ENCODE measurements at regions not wholly inside any gene's neighbourhood (a gene's known extent, or its start where the extent isn't known, plus 50 kb on each side); places are given as distances from the start of the nearest gene placed in this dataset.
"Not testable (repeated sequence)": the region's sequence is repeated elsewhere in the genome, so short reads cannot be mapped to it uniquely, and the experiment has no call there.

DNA sequence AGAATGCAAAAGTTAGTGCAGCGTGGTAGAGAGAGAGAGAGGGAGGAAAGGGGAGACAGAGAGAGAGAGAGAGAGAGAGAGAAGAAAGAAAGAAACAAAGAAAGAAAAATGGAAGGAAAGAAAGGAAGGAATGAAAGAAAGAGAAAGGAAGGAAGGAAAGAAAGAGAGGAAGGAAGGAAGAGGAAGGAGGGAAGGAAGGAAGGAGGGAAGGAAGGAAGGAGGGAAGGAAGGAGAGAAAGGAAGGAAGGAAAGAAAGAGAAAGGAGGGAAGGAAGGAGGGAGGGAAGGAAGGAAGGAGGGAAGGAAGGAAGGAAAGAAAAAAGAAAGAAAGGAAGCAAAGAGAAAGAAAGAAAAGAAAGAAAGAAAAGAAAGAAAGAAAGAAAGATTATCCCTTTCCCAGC is 209.8 kb upstream of the MYO3A start:
- DNase-seq: no peak

DNA sequence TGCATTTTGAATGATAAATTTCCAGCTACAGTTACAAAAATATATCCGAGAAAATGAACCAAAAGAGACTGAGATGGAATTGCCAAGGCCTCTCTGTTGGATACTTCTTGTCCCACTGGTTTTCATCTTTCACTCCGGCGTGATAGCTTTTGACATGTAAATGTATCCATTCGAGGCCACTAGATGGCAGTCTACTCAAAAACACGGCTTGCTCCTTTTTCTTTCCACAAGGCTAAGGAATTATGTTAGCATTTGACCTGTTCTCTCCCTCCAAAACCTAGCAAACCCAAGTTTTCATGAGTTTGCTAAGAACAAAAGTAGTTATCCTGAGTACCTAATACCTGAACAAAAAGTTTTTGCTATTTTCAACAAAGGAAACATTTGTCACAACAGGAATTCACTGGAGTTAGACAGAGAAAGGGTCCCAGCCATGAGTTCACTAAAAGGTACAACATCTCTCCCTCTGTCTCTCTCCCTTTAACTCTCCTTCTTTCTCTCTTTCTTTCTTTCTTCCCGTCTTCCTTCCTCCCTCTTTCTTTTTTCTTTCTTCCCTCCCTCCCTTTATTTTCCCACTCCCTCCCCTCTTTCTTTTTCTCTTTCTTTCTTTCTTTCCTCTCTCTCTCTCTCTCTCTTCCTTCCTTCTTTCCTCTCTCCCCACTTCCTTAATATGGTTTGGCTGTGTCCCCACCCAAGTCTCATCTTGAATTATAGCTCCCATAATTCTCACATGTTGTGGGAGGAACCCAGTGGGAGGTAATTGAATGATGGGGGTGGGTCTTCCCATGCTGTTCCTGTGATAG is 207.9 kb upstream of the MYO3A start:
- DNase-seq: peak; percentile 57

DNA sequence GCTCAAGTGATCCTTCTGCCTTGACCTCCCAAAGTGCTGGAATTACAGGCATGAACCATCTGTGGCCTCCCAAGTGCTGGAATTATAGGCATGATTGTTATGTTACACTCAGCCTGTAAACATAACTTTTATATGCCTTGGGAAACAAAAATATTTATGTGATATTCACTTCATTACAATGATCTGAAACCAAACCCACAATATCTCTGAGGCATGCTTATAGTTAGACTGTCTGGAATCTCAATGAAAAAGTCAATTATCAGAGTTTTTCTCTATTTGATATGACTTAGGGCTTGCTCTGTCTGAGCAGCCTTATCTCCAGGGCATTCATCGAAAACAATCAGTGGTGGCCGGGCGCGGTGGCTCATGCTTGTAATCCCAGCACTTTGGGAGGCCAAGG is 195.3 kb upstream of the MYO3A start:
- DNase-seq: no peak

DNA sequence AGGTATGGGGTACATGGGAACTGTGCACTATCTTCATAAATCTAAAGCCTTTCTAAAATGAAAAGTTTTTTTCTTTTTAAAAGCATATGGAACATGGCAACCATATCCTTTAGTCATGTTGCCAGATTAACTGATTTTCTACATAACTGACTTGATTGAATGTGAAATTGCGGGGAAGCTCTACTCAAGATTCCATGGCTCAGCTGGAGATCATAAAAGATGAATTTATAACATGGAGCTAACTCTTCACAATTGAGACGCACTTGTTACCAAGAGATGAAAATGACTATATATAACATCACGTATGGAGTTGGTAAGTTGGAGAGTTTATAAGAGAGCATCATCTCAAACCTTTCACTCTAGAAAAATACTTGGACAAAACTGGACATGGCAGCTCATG is 190.2 kb upstream of the MYO3A start:
- no peak for DNase-seq

DNA sequence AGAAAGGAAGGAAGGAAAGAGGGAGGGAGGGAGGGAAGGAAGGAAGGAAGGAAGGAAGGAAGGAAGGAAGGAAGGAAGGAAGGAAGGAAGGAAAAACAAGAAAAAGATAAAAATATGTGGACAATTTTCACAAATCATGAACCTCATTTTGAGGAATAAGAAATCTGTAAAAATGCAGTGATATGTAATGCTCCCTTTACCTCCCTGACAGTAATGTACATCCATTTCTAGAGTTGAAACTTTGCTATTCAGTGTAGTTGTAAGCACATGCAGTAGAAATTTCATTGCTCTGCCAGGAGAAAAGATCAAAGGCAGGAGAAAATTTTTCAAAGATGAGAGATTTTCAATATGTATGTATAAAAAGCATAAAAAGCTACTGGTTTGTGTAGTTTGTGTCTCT is 189.5 kb upstream of the MYO3A start:
- no peak for DNase-seq

DNA sequence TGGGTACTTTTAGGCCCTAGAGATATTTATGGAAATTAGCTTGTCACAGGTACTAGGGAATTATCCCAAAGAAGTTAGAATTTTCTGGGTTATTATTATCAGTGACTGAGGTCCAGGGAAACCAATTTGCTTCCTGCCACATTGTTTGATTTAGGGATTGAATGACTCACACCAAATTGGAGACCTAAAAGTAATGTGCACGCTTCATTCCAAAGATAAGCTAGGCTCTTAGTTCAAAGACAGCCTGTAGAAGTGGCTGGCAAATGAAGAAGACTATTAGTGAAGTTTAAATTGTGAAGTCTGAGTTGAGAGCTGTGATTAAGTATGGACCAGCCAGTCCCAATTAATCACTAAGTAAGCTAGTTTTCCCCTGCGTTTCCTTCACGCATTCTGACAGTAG is 188.1 kb upstream of the MYO3A start:
- DNase-seq: no peak

DNA sequence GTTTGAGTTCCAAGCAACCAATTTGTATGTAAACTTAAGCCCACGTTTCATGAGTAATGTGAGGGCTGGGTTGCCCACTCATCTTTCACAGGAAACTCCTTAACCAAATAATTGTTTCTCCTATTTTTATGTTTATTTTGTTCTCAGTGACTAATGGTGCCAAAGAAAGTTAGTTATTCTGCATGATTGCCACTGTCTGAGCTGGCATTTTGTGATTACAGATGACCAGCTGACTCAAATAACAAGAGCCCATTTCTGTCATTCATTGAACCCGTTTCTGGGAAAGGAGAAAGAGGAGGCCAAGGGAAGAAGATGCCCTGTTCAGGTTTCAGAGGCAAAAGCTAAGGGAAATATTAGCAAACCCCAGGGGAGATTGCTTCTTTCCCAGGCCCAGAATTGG is 186.9 kb upstream of the MYO3A start:
- no peak for DNase-seq

DNA sequence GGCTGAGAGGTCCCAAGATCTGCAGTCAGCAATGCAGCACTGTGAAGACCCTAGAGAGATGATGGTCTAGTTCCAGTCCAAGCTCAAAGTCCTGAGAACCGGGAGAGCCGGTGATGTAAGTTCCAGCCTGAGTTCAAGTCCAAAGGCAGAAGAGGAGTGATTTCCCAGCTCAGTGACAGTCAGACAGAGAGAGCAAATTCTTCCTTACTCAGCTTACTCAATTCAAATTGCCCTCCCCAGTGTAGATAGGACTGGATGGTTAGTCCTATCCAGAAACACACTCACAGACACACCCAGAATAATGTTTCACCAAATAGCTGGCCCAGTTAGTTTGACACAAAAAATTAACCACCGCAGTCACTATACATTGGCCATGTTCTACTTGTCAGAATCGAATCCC is 185.5 kb upstream of the MYO3A start:
- no peak for DNase-seq

DNA sequence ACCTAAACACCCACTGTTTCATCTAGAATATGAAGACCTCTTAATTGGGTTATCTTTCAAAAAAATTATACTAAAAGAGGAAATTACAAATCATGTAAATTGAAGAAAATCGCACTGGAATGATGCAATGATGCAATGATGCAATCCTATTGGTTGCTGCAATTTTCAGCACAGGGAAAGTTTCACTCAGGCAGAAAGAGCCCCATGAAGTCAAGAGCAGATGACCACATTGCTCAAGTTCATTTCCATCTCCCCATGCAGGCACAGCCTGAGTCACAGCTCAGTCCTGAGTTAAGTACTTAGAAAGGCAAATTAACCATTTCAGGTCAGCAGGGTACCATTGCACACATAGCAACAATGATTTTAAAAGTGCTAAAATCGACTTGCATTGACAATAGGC is 180.3 kb upstream of the MYO3A start:
- DNase-seq: no peak

DNA sequence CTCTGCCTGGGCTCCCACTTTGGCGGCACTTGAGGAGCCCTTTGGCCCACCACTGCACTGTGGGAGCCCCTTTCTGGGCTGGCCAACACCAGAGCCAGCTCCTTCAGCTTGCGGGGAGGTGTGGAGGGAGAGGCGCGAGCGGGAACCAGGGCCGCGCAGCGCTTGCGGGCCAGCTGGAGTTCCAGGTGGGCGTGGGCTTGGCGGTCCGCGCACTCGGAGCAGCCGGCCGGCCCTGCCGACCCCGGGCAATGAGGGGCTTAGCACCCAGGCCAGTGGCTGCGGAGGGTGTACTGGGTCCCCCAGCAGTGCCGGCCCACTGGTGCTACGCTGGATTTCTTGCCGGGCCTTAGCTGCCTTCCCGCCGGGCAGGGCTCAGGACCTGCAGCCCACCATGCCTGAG is 178.2 kb upstream of the MYO3A start:
- DNase-seq: not testable (repeated sequence)

DNA sequence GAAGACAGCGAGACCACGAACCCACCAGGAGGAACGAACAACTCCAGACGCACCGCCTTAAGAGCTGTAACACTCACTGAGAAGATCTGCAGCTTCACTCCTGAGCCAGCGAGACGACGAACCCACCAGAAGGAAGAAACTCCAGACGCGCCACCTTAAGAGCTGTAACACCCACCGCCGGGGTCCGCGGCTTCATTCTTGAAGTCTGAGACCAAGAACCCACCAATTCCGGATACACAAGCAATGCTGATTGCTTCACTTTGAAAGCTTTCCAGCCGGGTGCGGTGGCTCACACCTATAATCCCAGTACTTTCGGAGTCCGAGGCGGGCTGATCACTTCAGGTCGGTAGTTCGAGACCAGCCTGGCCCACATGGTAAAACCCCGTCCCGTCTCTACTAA is 177.2 kb upstream of the MYO3A start:
- no peak for DNase-seq

DNA sequence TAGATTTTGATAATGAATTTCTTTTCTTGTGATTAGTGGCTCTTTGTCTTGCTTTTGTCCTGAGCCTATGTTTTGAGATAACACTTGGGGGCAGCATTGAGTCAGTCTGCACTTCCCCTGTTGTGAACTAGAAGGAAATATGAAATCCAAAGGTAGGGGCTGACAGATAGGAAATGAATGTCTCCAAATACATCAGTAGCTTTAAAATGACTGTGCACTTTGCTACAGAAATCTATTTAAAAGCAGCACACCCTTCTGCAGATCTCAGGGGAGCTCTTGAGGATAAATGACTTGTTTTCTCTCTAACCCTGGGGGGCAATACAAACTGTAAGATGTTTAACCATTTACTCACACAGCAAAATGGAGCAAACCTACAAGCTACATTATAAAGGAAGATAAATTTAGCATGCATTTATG is 176.0 kb upstream of the MYO3A start:
- DNase-seq: peak; percentile 98

DNA sequence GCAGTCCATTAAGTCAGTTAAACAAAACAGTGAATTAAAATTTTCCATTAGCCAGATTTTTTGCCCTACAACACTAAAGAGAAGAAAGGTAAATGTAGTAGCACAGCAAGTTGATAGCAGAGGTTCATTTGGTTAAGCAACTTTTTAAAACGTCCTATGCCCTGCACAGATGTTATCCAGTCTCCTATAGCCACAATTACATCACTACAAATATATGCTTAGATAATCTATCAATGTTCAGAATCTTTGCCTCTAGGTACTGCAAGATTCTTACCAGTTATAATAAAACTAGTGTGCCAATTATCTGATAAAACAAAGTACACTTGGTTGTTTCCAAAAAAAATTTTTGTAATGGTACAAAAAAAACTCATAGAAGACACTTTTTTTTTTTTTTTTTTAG is 175.5 kb upstream of the MYO3A start:
- DNase-seq: no peak

DNA sequence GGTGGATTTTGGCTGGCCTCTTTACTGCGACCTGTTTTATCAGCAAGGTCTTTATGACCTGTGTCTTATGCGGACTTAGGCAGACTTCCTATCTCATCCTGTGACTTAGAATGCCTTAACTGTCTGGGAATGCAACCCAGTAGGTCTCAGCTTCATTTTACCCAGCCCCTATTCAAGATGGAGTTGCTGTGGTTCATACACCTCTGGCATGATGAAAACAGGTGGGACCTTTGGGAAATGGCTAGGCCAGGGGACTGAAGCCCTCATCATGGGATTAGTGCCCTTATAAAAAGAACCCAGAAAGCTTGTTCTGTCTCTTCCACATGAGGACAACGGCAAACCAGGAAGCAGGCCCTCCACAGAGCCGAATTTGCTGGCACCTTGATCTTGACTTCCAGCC is 172.1 kb upstream of the MYO3A start:
- DNase-seq: no peak

DNA sequence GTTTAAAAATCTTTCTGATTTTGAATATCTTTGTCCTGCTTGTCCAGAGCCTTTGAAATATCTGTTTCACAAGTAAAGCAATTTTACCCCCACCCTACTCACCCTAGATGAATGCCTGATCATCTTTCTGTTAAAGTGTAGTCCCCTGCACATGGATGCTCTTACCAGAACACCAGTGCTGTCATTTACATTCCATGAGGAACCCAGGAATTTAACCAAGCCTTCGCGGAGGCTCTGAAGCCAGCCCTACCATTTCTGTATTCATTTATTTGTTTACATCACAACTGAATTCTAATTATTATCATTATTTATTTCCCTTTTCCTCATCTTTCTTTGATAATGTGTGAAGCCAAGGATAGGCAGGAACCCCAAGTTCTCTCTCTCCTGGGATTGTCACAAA is 167.8 kb upstream of the MYO3A start:
- DNase-seq: no peak

DNA sequence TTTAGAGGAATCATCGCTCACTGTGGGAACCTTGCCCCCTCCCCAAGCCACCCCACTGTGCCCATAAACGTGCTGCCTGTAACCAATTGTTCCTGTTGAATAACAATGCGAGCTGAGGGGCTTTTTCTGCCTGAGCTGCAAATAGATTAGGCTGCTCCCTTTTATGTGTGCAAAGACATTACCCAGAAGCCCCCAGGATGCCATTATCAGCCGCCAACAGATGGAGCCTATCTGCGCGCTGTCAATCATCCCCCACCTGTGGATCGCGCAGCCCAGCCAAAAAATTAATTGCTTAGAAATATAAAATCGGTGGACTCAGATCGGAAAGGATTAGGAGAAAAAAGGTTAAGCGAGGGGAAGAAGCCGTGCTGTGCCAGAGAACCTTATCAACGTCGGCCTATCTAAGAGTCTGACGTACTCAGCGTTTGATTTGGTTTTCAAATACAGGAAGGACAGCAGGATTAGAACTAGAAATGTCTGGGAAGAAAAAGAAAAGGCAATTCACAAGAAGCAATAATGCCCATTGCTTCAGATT is 167.3 kb upstream of the MYO3A start:
- DNase-seq: no peak

DNA sequence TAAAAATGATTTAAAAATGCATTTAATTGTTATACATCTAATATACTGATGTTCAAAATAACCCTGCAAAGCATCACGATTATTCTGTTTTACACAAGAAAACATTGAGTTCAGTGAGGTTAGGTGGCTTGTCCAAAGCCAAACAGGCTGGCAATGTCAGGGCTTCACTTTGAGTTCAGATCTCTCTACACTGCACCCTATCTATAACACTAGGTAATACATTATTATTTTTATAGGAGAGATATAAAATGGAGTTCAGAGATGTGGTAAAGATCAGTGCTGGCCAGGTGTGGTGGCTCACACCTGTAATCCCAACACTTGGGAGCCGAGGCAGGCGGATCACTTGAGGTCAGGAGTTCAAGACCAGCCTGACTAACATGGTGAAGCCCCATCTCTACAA is 165.9 kb upstream of the MYO3A start:
- DNase-seq: no peak

DNA sequence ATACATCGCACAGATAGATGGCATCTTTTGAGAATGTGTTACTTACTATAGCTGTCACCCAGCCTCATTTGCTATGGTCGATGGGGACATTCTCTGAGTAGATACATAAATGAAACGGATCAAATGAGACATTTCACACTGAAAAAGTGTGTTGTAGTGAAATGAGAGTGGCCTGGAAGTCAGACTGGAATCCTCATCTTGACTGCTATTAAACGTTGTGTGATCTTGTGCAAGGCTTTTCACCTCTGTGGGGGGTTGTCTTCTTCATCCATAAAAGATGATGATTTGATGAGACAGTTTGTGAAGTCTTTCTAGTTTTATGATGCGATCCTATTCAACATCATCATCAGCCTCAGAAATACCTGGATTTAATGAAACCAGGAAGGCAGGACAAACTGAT is 155.4 kb upstream of the MYO3A start:
- no peak for DNase-seq

DNA sequence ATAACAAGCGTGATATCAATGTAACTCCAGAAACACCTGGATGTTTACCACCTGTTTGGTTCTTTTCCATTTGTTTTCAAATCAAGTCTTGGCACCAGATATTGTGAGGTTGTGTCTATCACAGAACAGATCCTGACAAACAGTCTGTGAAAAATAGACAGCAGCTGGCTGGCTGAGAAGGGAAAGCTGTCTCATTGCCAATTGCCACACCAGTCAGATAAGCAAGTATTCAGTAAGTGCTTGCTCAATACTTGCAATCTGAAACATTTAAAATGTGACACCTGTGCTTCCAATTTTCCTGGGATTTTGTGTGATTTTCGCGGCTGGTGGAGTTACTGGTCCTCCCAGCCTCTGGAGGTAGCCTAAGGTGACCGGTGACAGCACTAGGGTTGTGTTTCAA is 147.9 kb upstream of the MYO3A start:
- no peak for DNase-seq

DNA sequence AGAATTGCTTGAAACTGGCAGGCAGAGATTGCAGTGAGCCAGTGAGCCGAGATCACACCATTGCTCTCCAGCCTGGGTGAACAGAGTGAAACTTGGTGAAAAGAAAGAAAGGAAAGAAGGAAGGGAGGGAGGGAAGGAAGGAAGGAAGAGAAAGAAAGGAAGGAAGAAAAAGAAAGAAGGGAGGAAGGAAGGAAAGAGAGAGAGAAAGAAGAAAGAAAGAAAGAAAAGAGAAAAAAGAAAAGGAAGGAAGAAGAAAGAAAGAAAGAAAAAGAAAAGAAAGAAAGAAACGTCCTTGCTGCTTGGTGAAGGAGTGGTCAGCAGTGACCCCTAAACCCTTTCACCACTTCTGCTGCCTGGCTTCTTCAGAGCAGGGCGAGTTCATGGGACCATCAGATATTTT is 147.1 kb upstream of the MYO3A start:
- DNase-seq: no peak

DNA sequence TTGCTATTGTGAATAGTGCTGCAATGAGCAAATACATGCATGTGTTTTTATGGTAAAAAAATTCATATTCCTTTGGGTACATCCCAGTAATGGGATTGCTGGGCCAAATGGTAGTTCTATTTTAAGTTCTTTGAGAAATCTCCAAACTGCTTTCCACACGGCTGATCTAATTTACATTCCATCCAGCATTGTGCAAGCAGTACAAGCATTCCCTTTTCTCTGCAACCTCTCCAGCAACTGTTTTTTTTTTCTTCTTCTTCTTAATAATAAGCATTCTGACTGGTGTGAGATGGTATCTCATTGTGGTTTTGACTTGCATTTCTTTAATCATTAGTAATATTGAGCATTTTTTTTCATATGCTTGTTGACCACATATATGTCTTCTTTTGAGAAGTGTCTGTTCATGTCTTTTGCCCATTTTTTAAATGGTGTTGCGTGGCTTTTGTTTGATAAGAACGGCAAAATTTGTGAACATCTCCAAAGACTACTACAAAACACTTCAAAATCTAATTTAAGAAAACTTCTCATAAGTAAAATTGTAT is 136.1 kb upstream of the MYO3A start:
- no peak for DNase-seq

DNA sequence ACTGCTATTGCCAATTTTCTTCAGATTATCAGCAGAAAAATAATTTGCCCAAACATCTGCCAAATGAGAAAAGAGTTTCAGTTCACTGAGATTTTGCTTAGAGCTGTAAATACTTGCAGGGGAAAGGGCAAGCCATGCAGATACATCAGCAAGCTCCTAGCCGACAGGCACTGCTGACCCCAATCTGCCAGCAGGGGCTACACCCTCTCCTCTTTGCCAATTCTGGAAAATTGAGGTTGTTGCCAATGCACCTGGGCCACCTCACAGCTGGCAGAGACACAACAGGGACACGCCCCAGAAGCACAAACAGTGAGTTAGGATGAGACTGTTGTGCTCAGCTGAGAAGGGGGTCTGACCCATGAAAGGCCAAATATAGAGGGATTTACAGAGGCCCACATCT is 129.5 kb upstream of the MYO3A start:
- DNase-seq: no peak

DNA sequence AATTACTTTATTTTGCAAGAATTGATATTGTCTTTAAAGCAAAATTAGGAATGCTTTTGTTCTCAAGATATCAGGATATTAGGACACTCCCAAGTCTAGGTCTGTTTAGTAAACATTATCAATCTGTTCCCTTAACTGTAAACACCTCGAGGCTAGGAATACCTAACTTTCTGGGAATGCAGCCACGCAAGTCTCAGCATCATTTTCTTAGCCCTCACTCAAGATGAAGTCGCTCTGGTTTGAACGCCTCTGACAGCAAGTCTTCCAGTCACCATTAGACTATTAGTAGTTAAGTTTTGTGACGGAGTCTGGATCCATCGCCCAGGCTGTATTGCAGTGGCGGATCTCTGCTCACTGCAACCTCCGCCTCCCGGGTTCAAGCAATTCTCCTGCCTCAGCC is 128.0 kb upstream of the MYO3A start:
- no peak for DNase-seq

DNA sequence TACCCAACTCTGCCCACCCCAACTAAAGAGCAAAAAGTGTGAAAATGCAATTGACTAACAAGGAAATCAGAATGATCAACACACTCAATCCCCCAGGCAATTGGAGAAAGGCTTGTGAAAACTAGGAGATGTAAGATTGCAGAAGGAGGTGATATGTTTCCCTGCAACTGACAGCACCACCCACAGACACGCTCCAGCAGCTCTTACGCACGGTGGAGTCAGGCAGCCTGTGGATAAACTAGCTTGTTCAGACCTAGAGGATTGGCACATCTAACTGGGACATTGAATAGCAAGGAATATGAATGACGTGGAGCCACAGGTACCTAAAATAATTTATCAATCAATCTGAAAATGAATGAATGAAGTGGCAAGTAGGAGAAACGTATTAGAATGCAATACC is 125.7 kb upstream of the MYO3A start:
- DNase-seq: no peak

Measured in NCI-H748 treated with DMSO at 0.1 percent for 48 hours (cell line).